Retinal pigment epithelial cell (primary cell): ENCODE measurements at regions not wholly inside any gene's neighbourhood (a gene's known extent, or its start where the extent isn't known, plus 50 kb on each side); places are given as distances from the start of the nearest gene placed in this dataset.

ENCODE experiments used
- DNase-seq: peaks from one replicate; pipeline ENCODE4 v3.0.0-alpha.2; 2010; ENCODE audit warnings: low read depth
- H3K4me3 ChIP-seq: 2 replicates; pipeline ENCODE4 v1.5.1; 2011; ENCODE audit warnings: mild to moderate bottlenecking, low read length, control low read depth, moderate library complexity
- CTCF ChIP-seq: conservative IDR thresholded peaks from 2 replicates; pipeline ENCODE4 v1.5.1; 2011; ENCODE audit warnings: low read depth, low read length, control low read depth, inconsistent platforms

- DNase-seq: no peak
- no peak for TF ChIP-seq CTCF
- no peak overlapping the region for H3K4me3 ChIP-seq
Observed at GRCh38 chr4:36852856-36853255, 391.7 kb upstream of the NWD2 start.

DNA sequence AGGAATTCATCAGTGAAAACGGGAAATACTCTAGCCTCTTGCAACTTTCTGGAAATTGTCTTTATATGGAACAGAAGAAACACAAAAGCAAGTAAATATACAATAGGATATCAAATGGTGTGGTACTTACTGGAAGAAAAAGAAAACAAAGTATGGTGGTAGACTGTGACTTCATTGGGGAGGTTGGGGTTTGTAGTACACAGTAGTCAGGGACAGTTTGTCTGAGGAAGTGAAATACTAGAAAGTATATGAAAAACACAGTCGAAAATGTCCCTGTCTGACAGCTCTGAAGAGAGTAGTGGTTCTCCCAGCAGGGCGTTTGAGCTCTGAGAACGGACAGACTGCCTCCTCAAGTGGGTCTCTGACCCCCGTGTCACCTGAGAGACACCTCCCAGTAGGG, 390.0 kb upstream of the NWD2 start:
- no peak for DNase-seq
- TF ChIP-seq CTCF: no peak
- no peak overlapping the region for H3K4me3 ChIP-seq

DNA sequence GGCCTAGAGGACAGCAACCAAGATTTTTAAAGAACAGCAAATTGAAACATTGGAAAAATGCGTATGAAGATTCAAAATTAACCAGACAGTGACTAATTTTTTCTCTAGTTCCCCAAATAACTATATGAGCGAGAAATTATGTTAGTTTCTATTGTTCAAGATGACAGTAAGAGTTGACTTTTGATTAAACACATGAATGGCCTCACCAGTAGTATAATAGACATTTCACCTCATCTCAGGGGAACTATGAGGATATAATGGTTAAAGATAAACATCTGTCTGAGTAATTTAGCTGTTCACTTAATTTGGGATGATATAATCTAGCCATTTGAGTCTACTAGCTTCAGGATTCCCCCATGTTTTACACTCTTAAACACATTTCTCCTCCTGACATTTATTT, 380.9 kb upstream of the NWD2 start:
- no peak for DNase-seq
- H3K4me3 ChIP-seq: no peak overlapping the region
- no peak for TF ChIP-seq CTCF

DNA sequence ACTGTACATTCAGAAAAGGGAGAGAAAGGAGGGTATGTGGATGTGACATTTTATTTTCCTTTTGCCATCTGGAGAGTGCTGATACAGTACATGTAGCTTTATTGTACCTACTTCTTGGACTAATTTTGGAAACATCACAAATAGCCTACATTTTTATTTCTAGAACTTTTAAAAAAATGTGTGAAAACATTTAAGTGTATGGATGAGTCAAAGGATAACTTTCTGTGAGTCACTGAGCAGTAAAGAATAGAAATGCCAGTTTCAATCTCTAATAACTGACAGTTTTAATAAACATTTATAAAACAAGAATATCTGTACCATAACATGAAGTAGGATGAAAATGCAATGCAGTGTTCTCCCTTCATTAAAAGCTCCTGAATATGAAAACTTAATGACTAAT, 374.4 kb upstream of the NWD2 start:
- no peak for DNase-seq
- no peak for TF ChIP-seq CTCF

GRCh38 chr4:36872679-36873078, 371.9 kb upstream of the NWD2 start:
- TF ChIP-seq CTCF: no peak
- no peak overlapping the region for H3K4me3 ChIP-seq
- DNase-seq: no peak

More for the DNA sequence above, 374.4 kb upstream of the NWD2 start:
- H3K4me3 ChIP-seq: no peak overlapping the region

- TF ChIP-seq CTCF: no peak
- H3K4me3 ChIP-seq: no peak overlapping the region
Observed at GRCh38 chr4:36884151-36884550, 360.4 kb upstream of the NWD2 start.

DNA sequence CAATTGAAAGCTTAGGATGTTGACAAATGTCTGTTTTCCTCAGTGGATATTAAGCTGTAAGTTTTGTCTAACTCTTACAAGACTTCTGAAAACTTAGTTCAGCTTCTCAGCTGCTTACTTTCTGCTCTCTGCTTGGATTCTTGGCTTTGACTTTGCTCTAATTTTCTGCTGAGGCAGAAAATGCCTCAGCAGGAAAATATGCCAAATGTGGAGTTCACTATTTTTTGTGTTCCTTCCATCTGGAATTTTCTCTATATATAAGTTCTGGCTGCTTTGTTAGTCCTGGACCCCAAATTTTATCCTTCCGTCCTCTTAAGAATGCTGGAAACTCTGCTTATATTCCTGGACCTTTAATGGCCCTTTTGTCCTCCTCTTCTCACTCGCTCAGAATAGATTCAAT, 352.6 kb upstream of the NWD2 start:
- TF ChIP-seq CTCF: no peak
- no peak overlapping the region for H3K4me3 ChIP-seq
- DNase-seq: no peak

More at GRCh38 chr4:36884151-36884550, 360.4 kb upstream of the NWD2 start:
- no peak for DNase-seq
